HG03520 (cell line): ENCODE measurements at regions not wholly inside any gene's neighbourhood (a gene's known extent, or its start where the extent isn't known, plus 50 kb on each side); places are given as distances from the start of the nearest gene placed in this dataset.
A peak's percentile ranks its signal among the peaks of the same experiment; 100 is the strongest.
"Not testable (repeated sequence)": the region's sequence is repeated elsewhere in the genome, so short reads cannot be mapped to it uniquely, and the experiment has no call there.

Experiments used
- ATAC-seq: cut with Tn5 transposase; IDR thresholded peaks from one replicate; pipeline ENCODE4 v1.9.1; 2021; ENCODE audit warnings: mild to moderate bottlenecking, moderate library complexity; ENCODE audit not compliant: unreplicated experiment

GRCh38 chr14:28820677-28821076 is 54.1 kb downstream of the FOXG1 start:
- ATAC-seq = no peak

- no peak for ATAC-seq
These were observed 55.4 kb downstream of the FOXG1 start for GRCh38 chr14:28821993-28822392.

- no peak for ATAC-seq
These were observed 56.7 kb downstream of the FOXG1 start for GRCh38 chr14:28823245-28823644.

DNA sequence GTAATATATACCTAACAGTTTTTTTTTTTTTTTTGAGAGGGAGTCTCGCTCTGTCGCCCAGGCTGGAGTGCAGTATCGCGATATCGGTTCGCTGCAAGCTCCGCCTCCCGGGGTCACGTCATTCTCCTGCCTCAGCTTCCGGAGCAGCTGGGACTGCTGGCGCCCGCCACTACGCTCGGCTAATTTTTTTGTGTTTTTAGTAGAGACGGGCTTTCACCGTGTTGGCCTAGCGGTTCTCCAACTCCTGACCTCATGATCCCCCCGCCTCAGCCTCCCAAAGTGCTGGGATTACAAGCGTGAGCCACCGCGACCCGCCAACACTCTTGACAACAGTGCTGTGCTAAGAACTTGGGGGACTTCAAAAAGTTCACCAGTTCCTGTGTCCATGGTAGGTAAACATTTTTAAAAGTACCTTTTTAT is 63.5 kb downstream of the FOXG1 start:
- ATAC-seq = no peak

GRCh38 chr14:28831126-28831525 is 64.5 kb downstream of the FOXG1 start:
- ATAC-seq = peak; percentile 94

- ATAC-seq = not testable (repeated sequence)
These were observed 76.0 kb downstream of the FOXG1 start for GRCh38 chr14:28842569-28842968.

DNA sequence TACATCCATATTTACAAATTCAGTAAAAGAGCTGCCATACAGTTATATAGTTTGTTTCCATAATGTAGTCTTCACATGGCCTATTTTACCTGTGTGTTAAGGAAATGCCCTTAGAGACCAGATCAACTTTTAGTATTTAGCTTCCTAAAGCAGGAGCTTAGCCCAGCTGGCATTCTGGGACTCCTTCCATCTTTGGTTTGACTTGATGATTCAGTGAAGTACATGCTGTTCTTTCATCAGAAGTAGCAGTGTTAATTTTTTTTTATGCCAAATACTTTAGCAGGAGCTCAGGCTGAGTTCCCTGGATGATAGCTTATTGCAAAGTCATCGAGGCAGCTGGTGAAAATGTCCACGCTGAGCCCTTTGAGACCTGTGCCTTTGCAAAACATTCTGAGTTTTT is 101.0 kb downstream of the FOXG1 start:
- ATAC-seq = no peak

GRCh38 chr14:28870033-28870564 is 103.5 kb downstream of the FOXG1 start:
- ATAC-seq = no peak

DNA sequence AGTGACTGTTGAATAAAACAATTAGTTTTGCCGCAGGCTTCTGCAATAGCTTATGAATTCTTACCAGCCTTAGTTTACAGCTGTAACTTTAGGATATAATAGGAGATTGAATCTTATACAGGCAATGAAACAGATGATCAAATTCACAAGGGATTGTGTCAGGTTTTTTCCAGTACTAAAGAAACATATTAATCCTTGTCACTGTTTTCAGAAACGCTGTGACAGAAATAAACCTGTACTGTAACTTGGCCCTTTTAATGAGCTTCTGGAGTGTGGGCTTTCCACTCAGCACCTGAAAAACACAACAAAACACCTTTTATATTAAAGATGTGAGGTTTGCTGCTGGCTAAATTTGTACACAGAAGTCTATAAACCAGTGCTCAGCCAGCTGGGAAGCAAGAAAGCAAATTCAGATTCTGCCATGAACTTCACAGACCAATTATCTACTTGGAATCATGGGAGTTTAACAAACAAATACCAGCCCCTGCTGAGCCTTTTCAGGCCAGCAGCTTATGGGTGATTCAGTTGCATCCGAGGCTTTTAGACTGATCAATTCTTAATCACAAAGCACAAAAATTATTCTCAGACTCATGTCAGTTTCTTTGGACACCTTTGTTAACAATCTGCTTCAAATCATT is 109.5 kb downstream of the FOXG1 start:
- no peak for ATAC-seq

- ATAC-seq = no peak
These were observed 110.0 kb downstream of the FOXG1 start for GRCh38 chr14:28876572-28876945.

- no peak for ATAC-seq
These were observed 111.3 kb downstream of the FOXG1 start for GRCh38 chr14:28877923-28878322.

GRCh38 chr14:28879573-28879996 is 113.0 kb downstream of the FOXG1 start:
- ATAC-seq = no peak

- no peak for ATAC-seq
These were observed 120.4 kb downstream of the FOXG1 start for GRCh38 chr14:28886940-28887339.

- ATAC-seq = no peak
These were observed 128.8 kb downstream of the FOXG1 start for GRCh38 chr14:28895389-28895788.

GRCh38 chr14:28896337-28896736 is 129.8 kb downstream of the FOXG1 start:
- ATAC-seq = no peak

- no peak for ATAC-seq
These were observed 135.0 kb downstream of the FOXG1 start for GRCh38 chr14:28901631-28902030.

DNA sequence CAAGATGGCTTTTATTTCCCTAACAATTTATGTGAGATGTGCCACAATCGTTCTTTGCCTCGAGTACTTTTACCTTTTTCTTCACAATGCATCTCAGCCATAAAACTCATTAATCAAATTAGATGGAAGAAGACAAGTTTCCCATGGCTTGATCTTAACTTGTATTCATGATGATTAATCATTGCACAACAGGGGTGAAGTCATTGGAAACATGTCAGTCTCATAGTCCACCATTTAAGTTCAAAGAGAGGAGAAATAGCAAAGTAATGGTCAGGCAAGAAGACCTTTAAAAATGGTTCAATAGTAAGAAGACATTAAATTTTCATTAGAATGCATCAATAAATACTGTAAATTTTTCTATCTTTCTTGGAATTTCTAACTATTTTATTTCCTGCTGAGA is 136.3 kb downstream of the FOXG1 start:
- no peak for ATAC-seq

- ATAC-seq = no peak
These were observed 144.9 kb downstream of the FOXG1 start for GRCh38 chr14:28911521-28911920.

- no peak for ATAC-seq
These were observed 146.5 kb downstream of the FOXG1 start for GRCh38 chr14:28913056-28913455.

DNA sequence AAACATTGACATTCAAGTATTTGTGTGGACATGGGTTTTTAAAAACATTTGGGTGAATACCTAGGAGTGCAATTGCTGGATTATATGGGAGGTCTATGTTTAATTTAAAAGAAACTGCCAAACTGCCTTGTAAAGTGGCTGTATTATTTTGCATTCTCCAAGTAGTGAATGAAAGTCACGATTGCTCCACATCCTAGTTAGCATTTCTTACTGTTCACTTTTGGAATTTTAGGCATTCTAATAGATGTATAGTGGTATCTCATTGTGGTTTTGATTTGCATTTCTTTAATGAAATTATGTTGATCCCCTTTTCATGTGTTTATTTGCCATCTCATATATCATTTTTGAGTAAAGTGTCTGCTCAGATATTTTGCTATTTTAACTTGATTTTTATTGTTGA is 159.5 kb downstream of the FOXG1 start:
- no peak for ATAC-seq

GRCh38 chr14:28931999-28932398 is 165.4 kb downstream of the FOXG1 start:
- ATAC-seq = no peak

DNA sequence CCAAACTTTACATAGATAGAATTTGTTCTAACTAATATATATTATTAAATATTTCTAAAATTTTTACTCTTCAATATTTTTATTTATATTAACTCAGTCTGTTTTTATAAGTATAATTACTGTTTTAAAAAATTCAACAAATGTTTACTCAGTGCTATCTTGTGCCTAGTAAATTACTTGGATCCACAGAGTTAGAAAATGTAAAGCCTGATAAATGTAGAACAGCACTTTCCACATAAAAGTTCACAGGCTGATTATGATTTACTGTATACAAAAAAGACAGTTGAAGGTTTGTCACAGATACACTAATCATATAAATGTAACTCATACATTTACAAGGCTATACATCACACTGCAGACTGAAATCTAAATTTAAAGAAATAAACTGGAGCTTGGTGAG is 170.0 kb downstream of the FOXG1 start:
- ATAC-seq = no peak

- no peak for ATAC-seq
These were observed 175.2 kb downstream of the FOXG1 start for GRCh38 chr14:28941758-28942157.
